ENCODE measurements at regions not wholly inside any gene's neighbourhood (a gene's known extent, or its start where the extent isn't known, plus 50 kb on each side); places are given as distances from the start of the nearest gene placed in this dataset.

DNA sequence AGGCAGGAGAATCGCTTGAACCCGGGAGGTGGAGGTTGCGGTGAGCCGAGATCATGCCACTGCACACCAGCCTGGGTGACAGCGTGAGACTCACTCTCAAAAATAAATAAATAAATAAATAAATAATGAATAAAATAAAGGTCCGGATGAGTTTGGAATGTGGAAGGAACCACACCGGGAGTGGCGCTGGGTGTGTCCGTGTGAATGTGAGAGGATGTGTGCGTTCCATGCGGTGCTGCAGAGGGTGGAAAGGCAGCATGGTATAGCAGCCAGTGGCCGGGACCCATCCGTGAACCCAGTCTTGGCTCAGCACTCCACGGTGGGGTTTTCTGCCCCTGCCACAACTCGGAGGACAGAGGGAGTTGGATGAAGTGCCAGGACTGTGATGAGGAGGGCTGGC, 56.2 kb upstream of the POFUT2 start:
- Histone ChIP-seq H3K27me3 (ENCODE audit: insufficient read depth, low read length) (no peaks in the 10 kb centered on the region), H4K20me1 (ENCODE audit: insufficient read depth, low read length) (no peaks in the 10 kb centered on the region), H3K4me1 (ENCODE audit: insufficient read depth, low read length) (peaks cover 7% of the 10 kb centered on the region), H3K9ac (ENCODE audit: low read length) (no peak overlapping the region), H3K9me3 (ENCODE audit: insufficient read depth, low read depth, low read length) (no peaks in the 10 kb centered on the region), H3K79me2 (ENCODE audit: insufficient read depth, low read length) (no peaks in the 10 kb centered on the region), H3K36me3 (ENCODE audit: insufficient read depth, low read length) (no peaks in the 10 kb centered on the region), H3K27ac (ENCODE audit: low read depth, low read length) (no peak overlapping the region), H3K4me3 (ENCODE audit: insufficient read depth, low read depth, low read length) (no peak overlapping the region), H3K4me2 (ENCODE audit: low read length) (no peak overlapping the region), H2AFZ (ENCODE audit: low read depth, low read length) (no peak overlapping the region)
- Mint-ChIP-seq H3K27ac (ENCODE audit: unreplicated experiment) (no peak overlapping the region), H3K36me3 (ENCODE audit: low read depth, unreplicated experiment) (no peaks in the 10 kb centered on the region), H3K27me3 (ENCODE audit: low read depth, unreplicated experiment) (peaks cover 7% of the 10 kb centered on the region), H3K9me3 (ENCODE audit: unreplicated experiment) (peaks cover 1% of the 10 kb centered on the region), H3K4me3 (ENCODE audit: unreplicated experiment) (no peak overlapping the region), H3K4me1 (ENCODE audit: low read depth, unreplicated experiment) (peaks cover 4% of the 10 kb centered on the region)
- TF ChIP-seq EZH2 (IDR thresholded peaks at IDR 0.05; ENCODE audit: insufficient read depth, low read length), result no peak
- TF ChIP-seq, protein P1, sequence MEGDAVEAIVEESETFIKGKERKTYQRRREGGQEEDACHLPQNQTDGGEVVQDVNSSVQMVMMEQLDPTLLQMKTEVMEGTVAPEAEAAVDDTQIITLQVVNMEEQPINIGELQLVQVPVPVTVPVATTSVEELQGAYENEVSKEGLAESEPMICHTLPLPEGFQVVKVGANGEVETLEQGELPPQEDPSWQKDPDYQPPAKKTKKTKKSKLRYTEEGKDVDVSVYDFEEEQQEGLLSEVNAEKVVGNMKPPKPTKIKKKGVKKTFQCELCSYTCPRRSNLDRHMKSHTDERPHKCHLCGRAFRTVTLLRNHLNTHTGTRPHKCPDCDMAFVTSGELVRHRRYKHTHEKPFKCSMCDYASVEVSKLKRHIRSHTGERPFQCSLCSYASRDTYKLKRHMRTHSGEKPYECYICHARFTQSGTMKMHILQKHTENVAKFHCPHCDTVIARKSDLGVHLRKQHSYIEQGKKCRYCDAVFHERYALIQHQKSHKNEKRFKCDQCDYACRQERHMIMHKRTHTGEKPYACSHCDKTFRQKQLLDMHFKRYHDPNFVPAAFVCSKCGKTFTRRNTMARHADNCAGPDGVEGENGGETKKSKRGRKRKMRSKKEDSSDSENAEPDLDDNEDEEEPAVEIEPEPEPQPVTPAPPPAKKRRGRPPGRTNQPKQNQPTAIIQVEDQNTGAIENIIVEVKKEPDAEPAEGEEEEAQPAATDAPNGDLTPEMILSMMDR (IDR thresholded peaks at IDR 0.05; ENCODE audit: insufficient read depth, low read depth, low read length), result no peak
- FAIRE-seq, result no peak
- DNase-seq (ENCODE audit: low read depth), result no peak

DNA sequence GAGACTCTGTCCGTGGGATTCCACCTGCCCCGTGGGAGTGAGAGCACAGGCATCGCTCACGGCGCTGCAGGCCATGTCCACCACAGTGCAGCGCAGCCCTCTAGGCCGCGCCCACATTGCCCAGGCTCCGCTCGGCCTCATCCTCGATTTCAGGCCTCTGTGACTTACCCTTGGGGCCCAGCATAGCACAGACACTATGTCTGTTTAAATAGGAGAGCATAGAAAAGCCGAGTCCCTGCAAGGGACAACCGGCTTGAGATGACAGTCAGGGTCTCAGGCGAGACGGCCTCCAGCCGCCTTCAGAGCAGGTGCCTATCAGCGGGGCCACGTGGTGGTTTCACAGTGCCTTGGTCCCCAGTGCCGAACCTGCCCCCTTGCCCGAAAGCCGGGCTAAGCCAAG, 56.9 kb upstream of the POFUT2 start:
- no peak overlapping the region for H3K4me3 Mint-ChIP-seq (ENCODE audit: unreplicated experiment)
- Histone ChIP-seq H3K4me1 (ENCODE audit: insufficient read depth, low read length) (peaks cover 7% of the 10 kb centered on the region), H3K9ac (ENCODE audit: low read length) (no peak overlapping the region), H3K27ac (ENCODE audit: low read depth, low read length) (no peak overlapping the region), H4K20me1 (ENCODE audit: insufficient read depth, low read length) (no peaks in the 10 kb centered on the region), H3K9me3 (ENCODE audit: insufficient read depth, low read depth, low read length) (no peaks in the 10 kb centered on the region), H3K4me2 (ENCODE audit: low read length) (no peak overlapping the region), H2AFZ (ENCODE audit: low read depth, low read length) (no peak overlapping the region), H3K4me3 (ENCODE audit: insufficient read depth, low read depth, low read length) (no peak overlapping the region), H3K36me3 (ENCODE audit: insufficient read depth, low read length) (no peaks in the 10 kb centered on the region), H3K27me3 (ENCODE audit: insufficient read depth, low read length) (no peaks in the 10 kb centered on the region), H3K79me2 (ENCODE audit: insufficient read depth, low read length) (no peaks in the 10 kb centered on the region)
- no peaks in the 10 kb centered on the region for H3K36me3 Mint-ChIP-seq (ENCODE audit: low read depth, unreplicated experiment)
- H3K27ac Mint-ChIP-seq (ENCODE audit: unreplicated experiment), result no peak overlapping the region
- no peak for DNase-seq (ENCODE audit: low read depth)
- FAIRE-seq, result no peak
- peaks cover 7% of the 10 kb centered on the region for H3K27me3 Mint-ChIP-seq (ENCODE audit: low read depth, unreplicated experiment)
- peaks cover 1% of the 10 kb centered on the region for H3K9me3 Mint-ChIP-seq (ENCODE audit: unreplicated experiment)
- TF ChIP-seq, protein P1 (IDR thresholded peaks at IDR 0.05; ENCODE audit: insufficient read depth, low read depth, low read length), result no peak
- no peak for TF ChIP-seq EZH2 (IDR thresholded peaks at IDR 0.05; ENCODE audit: insufficient read depth, low read length)
- H3K4me1 Mint-ChIP-seq (ENCODE audit: low read depth, unreplicated experiment), result peaks cover 6% of the 10 kb centered on the region

DNA sequence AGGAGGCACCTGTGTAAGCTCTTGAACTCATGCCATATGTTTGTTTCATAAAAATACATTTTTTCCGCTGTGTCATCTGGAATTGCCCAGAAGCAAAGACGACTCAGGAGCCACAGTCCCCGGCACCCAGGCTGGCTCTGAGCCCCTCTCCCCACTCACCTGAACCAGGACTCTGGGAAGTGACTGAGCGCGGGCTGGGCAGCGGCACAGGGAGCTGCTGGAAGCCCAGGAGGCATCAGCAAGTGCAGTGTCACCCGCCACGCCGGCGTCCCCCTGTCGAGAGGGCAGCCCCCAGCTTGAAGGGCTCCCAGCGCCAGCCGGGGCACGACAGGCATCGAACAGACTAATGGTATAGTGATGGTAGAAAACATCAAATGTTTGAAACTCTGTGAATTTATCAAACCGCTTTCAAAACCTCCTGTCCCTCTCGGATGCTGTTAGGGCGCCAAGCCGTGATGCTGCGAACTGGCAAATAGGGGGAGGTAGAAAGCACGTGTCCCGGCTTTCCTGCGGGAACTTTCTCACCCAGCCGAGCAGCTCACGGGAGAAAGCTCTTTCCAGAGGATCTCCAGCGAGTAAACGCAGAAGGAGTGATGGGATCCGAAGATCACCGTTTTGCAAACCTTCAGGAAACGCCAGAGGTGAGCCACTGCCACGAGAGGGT, 57.8 kb upstream of the COL18A1 start:
- FAIRE-seq (no peak), DNase-seq (ENCODE audit: low read depth) (no peak)
- H3K27ac ChIP-seq (ENCODE audit: low read depth, low read length), result no peak overlapping the region
- no peaks in the 10 kb centered on the region for H3K36me3 ChIP-seq (ENCODE audit: insufficient read depth, low read length)
- H3K27ac Mint-ChIP-seq (ENCODE audit: unreplicated experiment), result no peak overlapping the region
- TF ChIP-seq EZH2 (IDR thresholded peaks at IDR 0.05; ENCODE audit: insufficient read depth, low read length), result no peak
- TF ChIP-seq, protein P1 (IDR thresholded peaks at IDR 0.05; ENCODE audit: insufficient read depth, low read depth, low read length), result no peak
- peak overlapping the region; percentile 45 for H2AFZ ChIP-seq (ENCODE audit: low read depth, low read length)
- no peak overlapping the region for H3K4me3 Mint-ChIP-seq (ENCODE audit: unreplicated experiment)
- H3K27me3 ChIP-seq (ENCODE audit: insufficient read depth, low read length), result no peaks in the 10 kb centered on the region
- H3K27me3 Mint-ChIP-seq (ENCODE audit: low read depth, unreplicated experiment), result peaks cover 7% of the 10 kb centered on the region
- no peak overlapping the region for H3K4me3 ChIP-seq (ENCODE audit: insufficient read depth, low read depth, low read length)
- no peaks in the 10 kb centered on the region for H4K20me1 ChIP-seq (ENCODE audit: insufficient read depth, low read length)
- no peaks in the 10 kb centered on the region for H3K9me3 Mint-ChIP-seq (ENCODE audit: unreplicated experiment)
- no peaks in the 10 kb centered on the region for H3K79me2 ChIP-seq (ENCODE audit: insufficient read depth, low read length)
- H3K9ac ChIP-seq (ENCODE audit: low read length), result no peak overlapping the region
- no peaks in the 10 kb centered on the region for H3K36me3 Mint-ChIP-seq (ENCODE audit: low read depth, unreplicated experiment)
- H3K4me1 ChIP-seq (ENCODE audit: insufficient read depth, low read length), result no peaks in the 10 kb centered on the region
- H3K4me2 ChIP-seq (ENCODE audit: low read length), result peak overlapping the region; percentile 26
- H3K4me1 Mint-ChIP-seq (ENCODE audit: low read depth, unreplicated experiment), result peaks cover 3% of the 10 kb centered on the region
- no peaks in the 10 kb centered on the region for H3K9me3 ChIP-seq (ENCODE audit: insufficient read depth, low read depth, low read length)

Data from astrocyte (in vitro differentiated cells and primary cell).